ENCODE measurements at regions not wholly inside any gene's neighbourhood (a gene's known extent, or its start where the extent isn't known, plus 50 kb on each side); places are given as distances from the start of the nearest gene placed in this dataset.

- no peak for TF ChIP-seq CTCF (IDR thresholded peaks at IDR 0.05; ENCODE audit: low read depth, low read length, poor library complexity, severe bottlenecking)
- TF ChIP-seq EZH2phosphoT487 (IDR thresholded peaks at IDR 0.05; ENCODE audit: borderline replicate concordance, low read length): no peak
These were observed 212.3 kb upstream of the DAPK1 start for GRCh38 chr9:87285183-87285850.

All from DOHH2 (cell line).